ENCODE measurements at regions not wholly inside any gene's neighbourhood (a gene's known extent, or its start where the extent isn't known, plus 50 kb on each side); places are given as distances from the start of the nearest gene placed in this dataset.
A peak's percentile ranks its signal among the peaks of the same experiment; 100 is the strongest.

DNA sequence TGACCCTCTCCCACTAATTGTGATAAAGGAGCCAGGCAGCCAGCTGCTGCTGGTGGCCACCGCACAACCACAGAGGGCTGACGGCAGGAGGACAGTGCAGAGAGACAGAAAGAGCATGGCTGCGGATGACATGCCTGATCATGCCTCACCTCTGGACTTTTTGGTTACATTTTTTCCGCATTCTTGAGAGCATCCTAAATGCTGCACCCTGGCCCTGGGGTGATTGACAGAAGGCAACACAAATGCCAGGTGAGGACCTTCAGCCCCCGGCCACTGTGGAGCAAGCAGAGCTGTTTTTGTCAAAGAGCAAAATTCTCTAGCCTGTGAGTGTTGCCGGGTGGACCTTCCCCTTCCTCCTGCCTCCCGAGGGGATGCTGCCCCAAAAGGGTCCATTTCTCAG, 78.5 kb downstream of the RPS6KA4 start:
- TF ChIP-seq CEBPB (IDR thresholded peaks at IDR 0.05) = no peak
- no peak for TF ChIP-seq TCF12 (IDR thresholded peaks at IDR 0.05; ENCODE audit: low read depth)
- TF ChIP-seq ZBTB7A (IDR thresholded peaks at IDR 0.05; ENCODE audit: low read depth) = no peak
- no peak for TF ChIP-seq EP300 (IDR thresholded peaks at IDR 0.05; ENCODE audit: borderline replicate concordance)
- no peak for TF ChIP-seq TEAD4 (IDR thresholded peaks at IDR 0.05)
- TF ChIP-seq RAD21 (IDR thresholded peaks at IDR 0.05; ENCODE audit: low read depth) = no peak
- TF ChIP-seq MAX (IDR thresholded peaks at IDR 0.05) = no peak
- TF ChIP-seq CREB1 (IDR thresholded peaks at IDR 0.05; ENCODE audit: low read depth) = no peak

- TF ChIP-seq CEBPB (IDR thresholded peaks at IDR 0.05) (no peak), NFIC (IDR thresholded peaks at IDR 0.05) (no peak), MAX (IDR thresholded peaks at IDR 0.05) (no peak), ZBTB7A (IDR thresholded peaks at IDR 0.05; ENCODE audit: low read depth) (no peak), CREB1 (IDR thresholded peaks at IDR 0.05; ENCODE audit: low read depth) (no peak), USF1 (IDR thresholded peaks at IDR 0.05) (no peak), REST (IDR thresholded peaks at IDR 0.05; ENCODE audit: low read depth) (no peak), TEAD4 (IDR thresholded peaks at IDR 0.05) (no peak), EGR1 (IDR thresholded peaks at IDR 0.05) (no peak), TCF12 (IDR thresholded peaks at IDR 0.05; ENCODE audit: low read depth) (no peak), FOXM1 (IDR thresholded peaks at IDR 0.05; ENCODE audit: borderline replicate concordance, low read depth) (no peak), TAF1 (IDR thresholded peaks at IDR 0.05; ENCODE audit: low read depth) (no peak), RAD21 (IDR thresholded peaks at IDR 0.05; ENCODE audit: low read depth) (no peak), EP300 (IDR thresholded peaks at IDR 0.05; ENCODE audit: borderline replicate concordance) (no peak), YY1 (IDR thresholded peaks at IDR 0.05; ENCODE audit: low read depth) (no peak)
These were observed 80.2 kb downstream of the RPS6KA4 start for GRCh38 chr11:64438986-64439771.

DNA sequence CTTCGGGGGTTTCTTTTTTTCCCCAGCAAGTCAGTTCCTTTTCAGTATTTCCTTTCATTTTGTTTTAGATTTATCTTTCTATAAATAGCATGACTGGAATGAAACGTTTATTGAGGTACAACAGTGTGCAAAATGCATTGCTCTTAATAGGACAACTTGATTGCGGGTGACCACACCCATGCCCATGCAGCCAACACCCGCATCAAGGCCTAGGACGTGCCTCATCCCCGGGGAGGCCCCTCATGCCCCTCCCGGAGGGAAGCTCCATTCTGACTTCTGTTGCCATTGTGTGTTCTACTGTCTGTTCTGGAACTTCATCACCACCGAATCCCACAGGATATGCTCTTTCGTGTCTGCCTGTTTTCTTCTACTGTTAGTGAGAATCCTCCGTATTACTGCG, 82.2 kb downstream of the RPS6KA4 start:
- TF ChIP-seq CEBPB (IDR thresholded peaks at IDR 0.05) (no peak), TEAD4 (IDR thresholded peaks at IDR 0.05) (no peak), NFIC (IDR thresholded peaks at IDR 0.05) (no peak), TAF1 (IDR thresholded peaks at IDR 0.05; ENCODE audit: low read depth) (no peak), USF1 (IDR thresholded peaks at IDR 0.05) (no peak), REST (IDR thresholded peaks at IDR 0.05; ENCODE audit: low read depth) (no peak), EP300 (IDR thresholded peaks at IDR 0.05; ENCODE audit: borderline replicate concordance) (no peak), EGR1 (IDR thresholded peaks at IDR 0.05) (no peak), FOXM1 (IDR thresholded peaks at IDR 0.05; ENCODE audit: borderline replicate concordance, low read depth) (no peak)

GRCh38 chr11:64443001-64443400, 84.0 kb downstream of the RPS6KA4 start:
- no peak for TF ChIP-seq EGR1 (IDR thresholded peaks at IDR 0.05)
- TF ChIP-seq TEAD4 (IDR thresholded peaks at IDR 0.05) = no peak
- TF ChIP-seq CEBPB (IDR thresholded peaks at IDR 0.05) = no peak
- TF ChIP-seq FOXM1 (IDR thresholded peaks at IDR 0.05; ENCODE audit: borderline replicate concordance, low read depth) = no peak

DNA sequence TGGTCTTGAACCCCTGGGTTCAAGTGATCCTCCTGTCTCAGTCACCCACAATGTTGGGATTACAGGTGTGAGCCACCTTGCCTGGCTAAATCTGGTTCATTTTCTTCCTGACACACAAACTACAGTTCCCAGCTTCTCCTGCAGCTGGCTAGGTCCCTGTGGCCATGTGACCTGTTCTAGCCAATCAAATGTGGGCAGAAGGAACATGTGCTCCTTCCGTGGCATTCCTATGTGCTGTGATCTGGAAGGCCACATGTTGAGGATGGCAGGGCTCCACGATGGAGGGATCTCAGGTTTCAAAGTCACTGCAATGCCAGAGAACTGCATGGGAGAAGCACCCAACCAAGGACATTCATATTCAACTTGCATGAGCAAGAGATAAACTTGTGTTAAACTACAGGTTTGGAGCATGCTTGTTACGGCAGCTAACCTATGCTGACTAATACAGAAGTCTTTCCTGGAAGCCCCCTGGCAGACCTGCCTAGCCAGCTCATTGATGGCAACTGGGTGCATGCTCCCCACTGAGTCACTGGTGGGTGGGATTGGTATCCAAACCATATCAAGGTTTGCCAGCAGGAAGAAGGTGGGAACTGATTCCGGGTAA, 86.0 kb downstream of the RPS6KA4 start:
- peak; percentile 97 for TF ChIP-seq USF1 (IDR thresholded peaks at IDR 0.05)
- TF ChIP-seq YY1 (IDR thresholded peaks at IDR 0.05; ENCODE audit: low read depth) = 0 out of 2 replicates have a peak, but pooled peaks have one; percentile 31
- TF ChIP-seq MAX (IDR thresholded peaks at IDR 0.05) = peak; percentile 85
- no peak for TF ChIP-seq ZBTB7A (IDR thresholded peaks at IDR 0.05; ENCODE audit: low read depth)
- no peak for TF ChIP-seq REST (IDR thresholded peaks at IDR 0.05; ENCODE audit: low read depth)
